SK-N-SH (cell line): ENCODE measurements at regions not wholly inside any gene's neighbourhood (a gene's known extent, or its start where the extent isn't known, plus 50 kb on each side); places are given as distances from the start of the nearest gene placed in this dataset.

ENCODE experiments used
- CTCF ChIA-PET: fragments of 300-600, 350-600 bp; formaldehyde crosslinking; extraction: SDS; loops from one replicate; lab custom pipeline; 2021; lab: Yijun Ruan, JAX
- POLR2A ChIA-PET: fragments of 350-600 bp; sonication (Branson Sonifier 250); formaldehyde crosslinking; extraction: SDS; loops from one replicate; lab custom pipeline; 2020; ENCODE audit warnings: antibody characterized with exemption, inconsistent platforms; lab: Yijun Ruan, JAX
- DNase-seq: peaks from one replicate; pipeline ENCODE4 v3.0.0; 2012
- H2AFZ ChIP-seq: fragments of 200-600 bp; sonication (generic); 2 replicates; pipeline ENCODE4 v1.8.1; 2016; ENCODE audit warnings: antibody characterized with exemption, mild to moderate bottlenecking, low read depth
- H3F3A ChIP-seq: fragments of 200-600 bp; sonication (generic); replicated peaks from 2 replicates; pipeline ENCODE3; 2016; ENCODE audit warnings: antibody characterized with exemption, mild to moderate bottlenecking; ENCODE audit not compliant: insufficient read depth
- H3K27ac ChIP-seq, 2 experiments: fragments of 200-500 bp in 1 of 2; fragments of 200-600 bp in 1 of 2; sonication (Bioruptor generic) in 1 of 2; sonication (generic), shearing (Covaris generic) in 1 of 2; 2 replicates each; pipeline versions ENCODE4 v1.5.1 to v1.6.1; 2014 to 2016; ENCODE audit warnings: low read depth in 2 of 2, inconsistent platforms in 1 of 2, low read length in 1 of 2, mild to moderate bottlenecking in 1 of 2, mixed read lengths in 1 of 2
- H3K27me3 ChIP-seq: fragments of 200-600 bp; sonication (generic), shearing (Covaris generic); 2 replicates; pipeline ENCODE4 v1.6.1; 2016; ENCODE audit warnings: mixed run types; ENCODE audit not compliant: insufficient read depth
- H3K36me3 ChIP-seq, 2 experiments: fragments of 200-500 bp in 1 of 2; fragments of 200-600 bp in 1 of 2; sonication (Bioruptor generic) in 1 of 2; sonication (generic) in 1 of 2; replicated peaks in 1 of 2; 2 replicates each; pipeline versions ENCODE3 to v1.5.1; 2014 to 2016; ENCODE audit warnings: low read length in 1 of 2, mild to moderate bottlenecking in 1 of 2; ENCODE audit not compliant: insufficient read depth in 2 of 2, control insufficient read depth in 1 of 2
- H3K4me1 ChIP-seq, 2 experiments: fragments of 200-500 bp in 1 of 2; fragments of 200-600 bp in 1 of 2; sonication (Bioruptor generic) in 1 of 2; sonication (generic), shearing (Covaris generic) in 1 of 2; 2 replicates each; pipeline versions ENCODE4 v1.5.1 to v1.6.1; 2014 to 2016; ENCODE audit warnings: low read depth in 1 of 2, low read length in 1 of 2, mixed run types in 1 of 2; ENCODE audit not compliant: insufficient read depth in 2 of 2, control insufficient read depth in 1 of 2
- H3K4me2 ChIP-seq: fragments of 200-600 bp; sonication (generic), shearing (Covaris generic); 2 replicates; pipeline ENCODE4 v1.6.1; 2017; ENCODE audit warnings: mixed run types
- H3K4me3 ChIP-seq, 2 experiments: fragments of 200-500 bp in 1 of 2; fragments of 200-600 bp in 1 of 2; sonication (Bioruptor generic) in 1 of 2; sonication (generic), shearing (Covaris generic) in 1 of 2; 2 replicates each; pipeline versions ENCODE4 v1.5.1 to v1.8.1; 2014 to 2016; ENCODE audit warnings: low read depth in 2 of 2, inconsistent platforms in 1 of 2, low read length in 1 of 2, mild to moderate bottlenecking in 1 of 2, mixed read lengths in 1 of 2, moderate library complexity in 1 of 2
- H3K79me2 ChIP-seq: fragments of 200-600 bp; sonication (generic); 2 replicates; pipeline ENCODE4 v1.8.1; 2017; ENCODE audit warnings: mild to moderate bottlenecking; ENCODE audit not compliant: insufficient read depth
- H3K9ac ChIP-seq: fragments of 200-600 bp; sonication (generic); 2 replicates; pipeline ENCODE4 v1.6.1; 2017; ENCODE audit warnings: mixed run types
- H3K9me2 ChIP-seq: fragments of 200-600 bp; sonication (generic); 2 replicates; pipeline ENCODE4 v1.6.1; 2017; ENCODE audit warnings: mixed run types
- H3K9me3 ChIP-seq: fragments of 200-600 bp; sonication (generic); 2 replicates; pipeline ENCODE4 v1.6.1; 2017; ENCODE audit warnings: mixed run types, mild to moderate bottlenecking, moderate library complexity
- H4K20me1 ChIP-seq: fragments of 200-600 bp; sonication (generic); 2 replicates; pipeline ENCODE4 v1.6.1; 2017; ENCODE audit warnings: mild to moderate bottlenecking, mixed run types; ENCODE audit not compliant: insufficient read depth
- CHD2 ChIP-seq: fragments of 150-350 bp; IDR thresholded peaks from 2 replicates; pipeline ENCODE4 v1.6.1; 2018; ENCODE audit warnings: low read length; ENCODE audit not compliant: partially characterized antibody
- EP300 ChIP-seq, 2 experiments: IDR thresholded peaks; 2 replicates each; pipeline versions ENCODE4 v1.4.0 to v1.6.1; 2012; ENCODE audit warnings: borderline replicate concordance in 1 of 2, low read depth in 1 of 2, low read length in 1 of 2
- EZH2phosphoT487 ChIP-seq: fragments of 200-600 bp; sonication (generic); IDR thresholded peaks from 2 replicates; pipeline ENCODE4 v1.6.1; 2017; ENCODE audit warnings: low read depth, mixed run types, mild to moderate bottlenecking, antibody characterized with exemption, moderate library complexity, borderline replicate concordance
- GABPA ChIP-seq: IDR thresholded peaks from 2 replicates; pipeline ENCODE4 v1.4.0; 2012; ENCODE audit warnings: low read depth, mild to moderate bottlenecking
- MEF2A ChIP-seq: IDR thresholded peaks from 2 replicates; pipeline ENCODE4 v1.4.0; 2012; ENCODE audit warnings: low read depth, borderline replicate concordance
- PBX3 ChIP-seq: IDR thresholded peaks from 2 replicates; pipeline ENCODE4; 2012
- POLR2AphosphoS5 ChIP-seq: IDR thresholded peaks from 2 replicates; pipeline ENCODE4 v1.6.1; 2012; ENCODE audit warnings: low read depth, low read length
- RXRA ChIP-seq: IDR thresholded peaks from 2 replicates; pipeline ENCODE4 v1.4.0; 2012; ENCODE audit warnings: low read depth, mild to moderate bottlenecking, borderline replicate concordance
- SIN3A ChIP-seq: IDR thresholded peaks from 2 replicates; pipeline ENCODE4 v1.6.1; 2012; ENCODE audit warnings: low read depth, mild to moderate bottlenecking, low read length, moderate library complexity, borderline replicate concordance
- USF1 ChIP-seq: IDR thresholded peaks from 2 replicates; pipeline ENCODE4 v1.4.0; 2012; ENCODE audit warnings: low read depth, borderline replicate concordance
- YY1 ChIP-seq: IDR thresholded peaks from 2 replicates; pipeline ENCODE4 v1.4.0; 2012; ENCODE audit warnings: low read depth, mild to moderate bottlenecking
- WGBS: methylation state at CpG from one replicate; pipeline ENCODE4 v1.1.6; 2017; ENCODE audit warnings: low lambda C conversion rate; 5-methylcytosine and 5-hydroxymethylcytosine counted together
- TF ChIP-seq, protein P1 (sequence below): IDR thresholded peaks from 2 replicates; pipeline ENCODE4 v1.6.1; 2012; ENCODE audit warnings: mild to moderate bottlenecking, low read depth, low read length, moderate library complexity
- TF ChIP-seq, protein P2 (sequence below): IDR thresholded peaks from 2 replicates; pipeline ENCODE4 v1.4.0; 2012; ENCODE audit warnings: low read depth

DNA sequence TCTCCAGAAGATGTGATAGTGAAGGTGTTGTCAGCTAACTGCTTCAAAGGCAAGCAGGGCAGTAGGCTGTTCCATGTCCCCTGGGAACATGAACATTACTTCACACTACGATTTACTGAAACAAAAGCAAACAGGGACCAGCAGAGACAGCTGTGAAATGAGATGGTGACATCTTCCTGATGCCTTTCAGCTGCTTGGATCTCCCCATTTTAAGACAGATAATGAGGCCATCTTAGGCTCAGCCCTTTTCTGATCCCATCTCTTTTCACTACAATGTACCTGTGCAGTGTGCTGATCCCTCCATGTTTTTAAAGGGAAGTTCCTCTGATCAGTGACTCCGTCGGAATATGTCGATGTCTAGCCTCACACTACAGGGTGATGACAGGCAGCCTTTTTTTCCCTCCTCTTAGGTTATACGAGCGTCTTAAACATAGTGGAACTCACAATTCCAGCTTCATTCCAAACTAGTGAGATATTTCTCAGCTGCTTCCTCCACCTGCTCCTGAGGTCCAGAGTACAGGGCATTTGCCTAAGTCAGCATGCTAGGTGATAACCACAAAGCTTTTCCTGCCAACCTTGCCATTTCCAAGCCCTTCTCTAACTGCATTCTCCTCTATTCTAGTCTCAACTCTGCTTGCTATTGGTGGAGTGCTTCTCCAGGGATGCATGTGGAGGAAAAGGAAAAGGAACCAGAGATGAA is 87.6 kb upstream of the EGLN3 start:
- Histone ChIP-seq H3K9ac (no peak overlapping the region), H3K36me3 (no peaks in the 10 kb centered on the region), H3K79me2 (no peaks in the 10 kb centered on the region), H4K20me1 (no peaks in the 10 kb centered on the region), H3K9me2 (no peaks in the 10 kb centered on the region), H3F3A (no peaks in the 10 kb centered on the region), H3K4me2 (no peak overlapping the region), H3K4me3 (no peak overlapping the region), H3K27ac (no peak overlapping the region), H3K9me3 (no peaks in the 10 kb centered on the region), H2AFZ (no peak overlapping the region), H3K4me1 (peaks cover 0 to 11% of the 10 kb centered on the region in 2 experiments; a peak in 1 of 4 replicates), H3K27me3 (no peaks in the 10 kb centered on the region; the same call in 1 of the 2 replicates)
- ChIA-PET POLR2A (no interaction called here), CTCF (interaction anchor here (1.1 kb wide), 1 partner anchor 60 kb away, joined by 3 read pairs; no protein-coding TSS in a partner anchor)
- no peak for DNase-seq
- 61% methylated on average over 6 of the region's 6 CpGs for WGBS
- TF ChIP-seq CHD2 (no peak), USF1 (no peak), EP300 (IDR thresholded peaks at IDR 0.05; ENCODE audit: borderline replicate concordance in 1 of 2, low read depth in 1 of 2, low read length in 1 of 2) (no peak), EZH2phosphoT487 (no peak), RXRA (no peak), YY1 (no peak), GABPA (no peak), PBX3 (no peak), MEF2A (no peak), POLR2AphosphoS5 (no peak), SIN3A (no peak)
- TF ChIP-seq, protein P1, sequence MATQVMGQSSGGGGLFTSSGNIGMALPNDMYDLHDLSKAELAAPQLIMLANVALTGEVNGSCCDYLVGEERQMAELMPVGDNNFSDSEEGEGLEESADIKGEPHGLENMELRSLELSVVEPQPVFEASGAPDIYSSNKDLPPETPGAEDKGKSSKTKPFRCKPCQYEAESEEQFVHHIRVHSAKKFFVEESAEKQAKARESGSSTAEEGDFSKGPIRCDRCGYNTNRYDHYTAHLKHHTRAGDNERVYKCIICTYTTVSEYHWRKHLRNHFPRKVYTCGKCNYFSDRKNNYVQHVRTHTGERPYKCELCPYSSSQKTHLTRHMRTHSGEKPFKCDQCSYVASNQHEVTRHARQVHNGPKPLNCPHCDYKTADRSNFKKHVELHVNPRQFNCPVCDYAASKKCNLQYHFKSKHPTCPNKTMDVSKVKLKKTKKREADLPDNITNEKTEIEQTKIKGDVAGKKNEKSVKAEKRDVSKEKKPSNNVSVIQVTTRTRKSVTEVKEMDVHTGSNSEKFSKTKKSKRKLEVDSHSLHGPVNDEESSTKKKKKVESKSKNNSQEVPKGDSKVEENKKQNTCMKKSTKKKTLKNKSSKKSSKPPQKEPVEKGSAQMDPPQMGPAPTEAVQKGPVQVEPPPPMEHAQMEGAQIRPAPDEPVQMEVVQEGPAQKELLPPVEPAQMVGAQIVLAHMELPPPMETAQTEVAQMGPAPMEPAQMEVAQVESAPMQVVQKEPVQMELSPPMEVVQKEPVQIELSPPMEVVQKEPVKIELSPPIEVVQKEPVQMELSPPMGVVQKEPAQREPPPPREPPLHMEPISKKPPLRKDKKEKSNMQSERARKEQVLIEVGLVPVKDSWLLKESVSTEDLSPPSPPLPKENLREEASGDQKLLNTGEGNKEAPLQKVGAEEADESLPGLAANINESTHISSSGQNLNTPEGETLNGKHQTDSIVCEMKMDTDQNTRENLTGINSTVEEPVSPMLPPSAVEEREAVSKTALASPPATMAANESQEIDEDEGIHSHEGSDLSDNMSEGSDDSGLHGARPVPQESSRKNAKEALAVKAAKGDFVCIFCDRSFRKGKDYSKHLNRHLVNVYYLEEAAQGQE, result no peak
- TF ChIP-seq, protein P2, sequence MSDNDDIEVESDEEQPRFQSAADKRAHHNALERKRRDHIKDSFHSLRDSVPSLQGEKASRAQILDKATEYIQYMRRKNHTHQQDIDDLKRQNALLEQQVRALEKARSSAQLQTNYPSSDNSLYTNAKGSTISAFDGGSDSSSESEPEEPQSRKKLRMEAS, result no peak
